B cell (primary cell): ENCODE measurements at regions not wholly inside any gene's neighbourhood (a gene's known extent, or its start where the extent isn't known, plus 50 kb on each side); places are given as distances from the start of the nearest gene placed in this dataset.

Experiments
- EZH2 ChIP-seq: IDR thresholded peaks from 2 replicates; pipeline ENCODE4 v1.6.1; 2012; ENCODE audit warnings: borderline replicate concordance, low read depth, mild to moderate bottlenecking, moderate library complexity, low read length; ENCODE audit not compliant: insufficient read depth, poor library complexity, severe bottlenecking
- TF ChIP-seq, protein P1 (sequence below): fragments of 200-600 bp; IDR thresholded peaks from one replicate; pipeline ENCODE4 v1.8.0; 2022; ENCODE audit warnings: antibody characterized with exemption, mild to moderate bottlenecking

DNA sequence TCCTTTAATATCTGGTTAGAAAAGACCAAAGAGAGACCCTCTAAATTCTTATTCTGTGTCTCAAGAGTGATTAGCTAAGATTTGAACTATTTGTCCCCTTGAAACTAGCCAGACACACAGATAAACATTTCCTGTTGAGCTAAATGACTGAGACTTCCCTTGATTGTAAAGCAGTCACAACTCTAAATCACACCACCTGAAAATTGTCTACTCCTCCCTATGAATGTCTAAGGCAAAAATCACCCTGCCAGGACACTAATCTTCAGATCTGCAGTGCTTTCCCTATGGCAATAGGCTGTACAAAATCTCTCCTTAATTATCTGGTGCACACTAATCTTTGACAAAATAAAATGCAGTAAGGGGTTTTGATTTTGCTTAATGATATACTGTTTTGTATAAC, 200.5 kb upstream of the GULP1 start:
- TF ChIP-seq, protein P1, sequence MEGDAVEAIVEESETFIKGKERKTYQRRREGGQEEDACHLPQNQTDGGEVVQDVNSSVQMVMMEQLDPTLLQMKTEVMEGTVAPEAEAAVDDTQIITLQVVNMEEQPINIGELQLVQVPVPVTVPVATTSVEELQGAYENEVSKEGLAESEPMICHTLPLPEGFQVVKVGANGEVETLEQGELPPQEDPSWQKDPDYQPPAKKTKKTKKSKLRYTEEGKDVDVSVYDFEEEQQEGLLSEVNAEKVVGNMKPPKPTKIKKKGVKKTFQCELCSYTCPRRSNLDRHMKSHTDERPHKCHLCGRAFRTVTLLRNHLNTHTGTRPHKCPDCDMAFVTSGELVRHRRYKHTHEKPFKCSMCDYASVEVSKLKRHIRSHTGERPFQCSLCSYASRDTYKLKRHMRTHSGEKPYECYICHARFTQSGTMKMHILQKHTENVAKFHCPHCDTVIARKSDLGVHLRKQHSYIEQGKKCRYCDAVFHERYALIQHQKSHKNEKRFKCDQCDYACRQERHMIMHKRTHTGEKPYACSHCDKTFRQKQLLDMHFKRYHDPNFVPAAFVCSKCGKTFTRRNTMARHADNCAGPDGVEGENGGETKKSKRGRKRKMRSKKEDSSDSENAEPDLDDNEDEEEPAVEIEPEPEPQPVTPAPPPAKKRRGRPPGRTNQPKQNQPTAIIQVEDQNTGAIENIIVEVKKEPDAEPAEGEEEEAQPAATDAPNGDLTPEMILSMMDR = no peak
- no peak for TF ChIP-seq EZH2
